Neuronal stem cell (in vitro differentiated cells): ENCODE measurements at regions not wholly inside any gene's neighbourhood (a gene's known extent, or its start where the extent isn't known, plus 50 kb on each side); places are given as distances from the start of the nearest gene placed in this dataset.

Experiments
- DNase-seq: peaks from one replicate; pipeline ENCODE4 v3.0.0-alpha.2; 2013; ENCODE audit warnings: low spot score
- H2AFZ ChIP-seq: one replicate; pipeline ENCODE4 v1.6.1; 2013; ENCODE audit warnings: mild to moderate bottlenecking, low read length, inconsistent platforms
- H2AK5ac ChIP-seq: 2 replicates; pipeline ENCODE4 v1.6.1; 2013; ENCODE audit warnings: low read depth, mild to moderate bottlenecking, inconsistent platforms, low read length, moderate library complexity, mixed read lengths
- H2BK120ac ChIP-seq: 2 replicates; pipeline ENCODE4 v1.6.1; 2013; ENCODE audit warnings: low read depth, mild to moderate bottlenecking, inconsistent platforms, low read length, moderate library complexity, mixed read lengths
- H2BK12ac ChIP-seq: one replicate; pipeline ENCODE4 v1.6.1; 2013; ENCODE audit warnings: low read length, inconsistent platforms
- H2BK15ac ChIP-seq: 2 replicates; pipeline ENCODE4 v1.6.1; 2013; ENCODE audit warnings: mild to moderate bottlenecking, low read length, inconsistent platforms, mixed read lengths
- H2BK5ac ChIP-seq: one replicate; pipeline ENCODE4 v1.6.1; 2013; ENCODE audit warnings: inconsistent platforms, mild to moderate bottlenecking, low read length, moderate library complexity
- H3K14ac ChIP-seq: one replicate; pipeline ENCODE4 v1.6.1; 2013; ENCODE audit warnings: low read length, inconsistent platforms
- H3K18ac ChIP-seq: 2 replicates; pipeline ENCODE4 v1.6.1; 2013; ENCODE audit warnings: low read length, inconsistent platforms
- H3K23ac ChIP-seq: 2 replicates; pipeline ENCODE4 v1.6.1; 2013; ENCODE audit warnings: low read depth, mild to moderate bottlenecking, mixed read lengths, low read length, inconsistent platforms; ENCODE audit not compliant: poor library complexity
- H3K27ac ChIP-seq: replicated peaks from 3 replicates; pipeline ENCODE4 v1.5.1; 2013; ENCODE audit warnings: low read length, inconsistent platforms
- H3K27me3 ChIP-seq, 3 experiments: 2 replicates each; pipeline ENCODE4 v1.6.1; 2013; ENCODE audit warnings: low read length in 3 of 3, mild to moderate bottlenecking in 2 of 3, inconsistent platforms in 1 of 3, low read depth in 1 of 3, mixed read lengths in 1 of 3, moderate library complexity in 1 of 3; ENCODE audit not compliant: control insufficient read depth in 3 of 3, insufficient read depth in 3 of 3
- H3K36me3 ChIP-seq, 2 donors: replicated peaks in 1 of 2; 2 replicates each; pipeline ENCODE4 v1.6.1; 2013; ENCODE audit warnings: low read length in 2 of 2; ENCODE audit not compliant: control insufficient read depth in 2 of 2, insufficient read depth in 2 of 2
- H3K4ac ChIP-seq: 2 replicates; pipeline ENCODE4 v1.6.1; 2013; ENCODE audit warnings: inconsistent platforms, mild to moderate bottlenecking, low read length, moderate library complexity
- H3K4me1 ChIP-seq, 2 donors: 1 replicate in 1 of 2; 2 replicates in 1 of 2; pipeline ENCODE4 v1.6.1; 2013; ENCODE audit warnings: low read length in 2 of 2, low read depth in 1 of 2; ENCODE audit not compliant: control insufficient read depth in 2 of 2, insufficient read depth in 1 of 2
- H3K4me2 ChIP-seq: one replicate; pipeline ENCODE4 v1.6.1; 2013; ENCODE audit warnings: mild to moderate bottlenecking, low read length, inconsistent platforms; ENCODE audit not compliant: insufficient read depth, poor library complexity, severe bottlenecking
- H3K4me3 ChIP-seq, 2 donors: 2 replicates each; pipeline ENCODE4 v1.5.1; 2013; ENCODE audit warnings: low read length in 2 of 2, mild to moderate bottlenecking in 2 of 2, inconsistent platforms in 1 of 2, moderate library complexity in 1 of 2
- H3K79me1 ChIP-seq: one replicate; pipeline ENCODE4 v1.6.1; 2013; ENCODE audit warnings: low read depth, mild to moderate bottlenecking, inconsistent platforms, low read length, moderate library complexity
- H3K9ac ChIP-seq: one replicate; pipeline ENCODE4 v1.6.1; 2013; ENCODE audit warnings: mild to moderate bottlenecking, low read depth, low read length, inconsistent platforms; ENCODE audit not compliant: poor library complexity
- H3K9me3 ChIP-seq, 2 donors: replicated peaks in 1 of 2; 2 replicates each; pipeline versions ENCODE3 to v1.6.1; 2013; ENCODE audit warnings: low read length in 2 of 2, mild to moderate bottlenecking in 2 of 2, inconsistent platforms in 1 of 2, low read depth in 1 of 2, mixed read lengths in 1 of 2, moderate library complexity in 1 of 2; ENCODE audit not compliant: control insufficient read depth in 2 of 2, insufficient read depth in 1 of 2
- H4K8ac ChIP-seq: one replicate; pipeline ENCODE4 v1.6.1; 2013; ENCODE audit warnings: low read depth, mild to moderate bottlenecking, inconsistent platforms, low read length, moderate library complexity
- H4K91ac ChIP-seq: one replicate; pipeline ENCODE4 v1.6.1; 2013; ENCODE audit warnings: low read length, low read depth, mild to moderate bottlenecking, inconsistent platforms; ENCODE audit not compliant: poor library complexity
- WGBS, 2 donors: extraction: QIAGEN DNeasy Blood & Tissue Kit; methylation state at CpG; one replicate each; pipeline ENCODE4 v1.1.7; 2013; ENCODE audit warnings: missing lambda C conversion rate in 2 of 2, mixed read lengths in 1 of 2; ENCODE audit not compliant: insufficient read length in 2 of 2, insufficient replicate concordance in 1 of 2; ENCODE audit errors: extremely low coverage in 2 of 2; 5-methylcytosine and 5-hydroxymethylcytosine counted together

DNA sequence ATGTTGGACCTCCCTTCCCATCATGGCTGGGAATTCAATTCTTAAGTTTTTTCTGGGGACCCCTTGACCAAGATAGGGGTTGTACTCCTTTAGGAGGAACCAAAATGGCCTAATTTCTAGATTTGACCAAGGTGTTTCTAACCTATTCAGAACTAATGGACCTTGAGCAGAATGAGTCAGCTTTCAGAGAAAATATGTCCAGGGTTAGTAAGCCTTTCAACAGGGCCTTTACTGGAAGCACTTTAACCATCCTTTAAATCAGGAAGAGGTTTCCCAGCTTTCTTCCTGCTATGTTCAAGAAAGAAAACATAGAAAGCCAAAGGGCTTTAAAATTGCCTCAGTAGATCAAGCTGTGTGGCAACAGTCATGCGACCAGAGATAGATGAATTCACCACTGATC, 1184.9 kb upstream of the ACVR2A start:
- H3K36me3 ChIP-seq, result no peaks in the 10 kb centered on the region
- no peak overlapping the region for H4K91ac ChIP-seq
- H3K18ac ChIP-seq, result no peak overlapping the region
- H2BK5ac ChIP-seq, result no peak overlapping the region
- no peak overlapping the region for H2BK15ac ChIP-seq
- no peak overlapping the region for H3K4me3 ChIP-seq
- WGBS, 2 donors, result no CpG with 5 or more reads among the region's 1 CpG
- peaks cover 0 to 6% of the 10 kb centered on the region in 2 donors for H3K9me3 ChIP-seq
- no peak overlapping the region for H3K4ac ChIP-seq
- no peaks in the 10 kb centered on the region for H3K79me1 ChIP-seq
- H2AFZ ChIP-seq, result no peak overlapping the region
- H3K27me3 ChIP-seq, result no peaks in the 10 kb centered on the region
- no peak overlapping the region for H3K27ac ChIP-seq
- no peak for DNase-seq
- no peaks in the 10 kb centered on the region for H3K4me1 ChIP-seq
- no peak overlapping the region for H3K9ac ChIP-seq
- H2BK12ac ChIP-seq, result no peak overlapping the region
- H3K14ac ChIP-seq, result no peak overlapping the region
- no peak overlapping the region for H3K4me2 ChIP-seq
- H2AK5ac ChIP-seq, result no peak overlapping the region
- no peak overlapping the region for H3K23ac ChIP-seq
- H4K8ac ChIP-seq, result no peak overlapping the region
- no peak overlapping the region for H2BK120ac ChIP-seq

DNA sequence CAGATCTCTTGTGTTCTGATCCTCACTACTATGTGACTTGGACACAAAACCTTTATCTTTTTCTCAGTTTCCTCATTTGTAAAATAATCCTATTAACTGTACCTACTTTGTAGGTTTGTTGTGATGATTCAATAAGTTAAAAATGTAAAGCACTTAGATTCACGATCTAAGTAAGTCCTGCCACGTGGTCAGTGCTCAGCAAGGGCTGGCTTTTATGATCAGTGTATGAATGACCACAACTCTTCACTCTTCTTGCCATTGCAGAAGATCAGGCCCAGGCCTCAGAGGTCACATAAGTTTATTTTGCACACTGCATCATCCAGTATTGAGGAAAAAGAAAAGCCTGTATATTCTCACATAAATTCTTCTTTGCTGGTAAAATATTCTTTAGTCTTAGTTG, 1192.5 kb upstream of the ACVR2A start:
- Histone ChIP-seq H3K4me3 (no peak overlapping the region), H2BK120ac (no peak overlapping the region), H3K79me1 (no peaks in the 10 kb centered on the region), H3K23ac (no peak overlapping the region), H3K4me1 (no peaks in the 10 kb centered on the region), H2BK12ac (no peak overlapping the region), H3K18ac (no peak overlapping the region), H2AK5ac (no peak overlapping the region), H2AFZ (no peak overlapping the region), H3K14ac (no peak overlapping the region), H2BK5ac (no peak overlapping the region), H4K91ac (no peak overlapping the region), H3K9ac (no peak overlapping the region), H3K4ac (no peak overlapping the region), H3K27ac (no peak overlapping the region), H3K9me3 (peaks cover 0 to 8% of the 10 kb centered on the region in 2 donors), H3K27me3 (no peaks in the 10 kb centered on the region), H3K4me2 (no peak overlapping the region), H2BK15ac (no peak overlapping the region), H4K8ac (no peak overlapping the region), H3K36me3 (no peaks in the 10 kb centered on the region)
- WGBS, 2 donors, result no CpG with 5 or more reads among the region's 2 CpGs
- DNase-seq, result no peak

DNA sequence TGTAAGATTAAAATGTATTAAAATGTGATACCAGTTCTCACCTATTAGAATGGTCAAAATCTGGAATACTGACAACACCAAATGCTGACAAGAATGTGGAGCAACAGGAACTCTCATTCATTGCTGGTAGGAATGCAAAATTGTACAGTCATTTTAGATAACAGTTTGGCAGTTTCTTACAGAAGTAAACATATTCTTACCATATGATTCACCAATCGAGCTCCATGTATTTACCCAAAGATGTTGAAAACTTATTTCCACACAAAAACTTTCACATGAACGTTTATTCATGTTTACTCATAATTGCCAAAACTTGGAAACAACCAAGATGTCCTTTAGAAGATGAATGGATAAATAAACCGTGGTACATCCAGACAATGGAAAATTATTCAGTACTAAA, 1193.5 kb upstream of the ACVR2A start:
- Histone ChIP-seq H4K8ac (no peak overlapping the region), H2BK120ac (no peak overlapping the region), H2AK5ac (no peak overlapping the region), H2BK12ac (no peak overlapping the region), H4K91ac (no peak overlapping the region), H3K4me2 (no peak overlapping the region), H3K27ac (no peak overlapping the region), H3K27me3 (no peaks in the 10 kb centered on the region), H3K9me3 (peaks cover 0 to 4% of the 10 kb centered on the region in 2 donors), H3K4me1 (no peaks in the 10 kb centered on the region), H3K4me3 (no peak overlapping the region), H3K9ac (no peak overlapping the region), H3K79me1 (no peaks in the 10 kb centered on the region), H3K18ac (no peak overlapping the region), H3K23ac (no peak overlapping the region), H3K14ac (no peak overlapping the region), H2BK5ac (no peak overlapping the region), H3K4ac (no peak overlapping the region), H2AFZ (no peak overlapping the region), H3K36me3 (no peaks in the 10 kb centered on the region), H2BK15ac (no peak overlapping the region)
- no CpG with 5 or more reads among the region's 3 CpGs for WGBS, 2 donors
- DNase-seq, result no peak

DNA sequence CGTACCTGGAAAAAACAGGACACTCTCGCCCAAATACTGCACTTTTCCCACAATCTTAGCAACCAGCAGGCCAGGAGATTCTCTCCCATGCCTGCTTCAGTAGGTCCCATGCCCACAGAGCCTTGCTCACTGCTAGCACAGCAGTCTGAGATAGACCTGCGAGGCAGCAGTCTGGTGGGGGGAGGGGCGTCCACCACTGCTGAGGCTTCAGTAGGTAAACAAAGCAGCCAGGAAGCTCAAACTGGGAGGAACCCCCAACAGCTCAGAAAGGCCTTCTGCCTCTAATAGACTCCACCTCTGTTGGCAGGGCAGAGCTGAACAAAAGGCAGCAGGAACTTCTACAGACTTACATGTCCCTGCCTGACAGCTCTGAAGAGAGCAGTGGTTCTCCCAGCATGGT, 1202.8 kb upstream of the ACVR2A start:
- Histone ChIP-seq H3K36me3 (no peaks in the 10 kb centered on the region), H3K79me1 (no peaks in the 10 kb centered on the region), H2AFZ (peak overlapping the region; percentile 89), H2BK15ac (no peak overlapping the region), H3K4me2 (no peak overlapping the region), H2AK5ac (no peak overlapping the region), H3K4ac (no peak overlapping the region), H2BK12ac (no peak overlapping the region), H2BK5ac (no peak overlapping the region), H3K23ac (no peak overlapping the region), H3K4me3 (no peak overlapping the region), H3K9me3 (no peaks in the 10 kb centered on the region), H3K14ac (no peak overlapping the region), H4K91ac (no peak overlapping the region), H3K27ac (no peak overlapping the region), H3K9ac (peak overlapping the region; percentile 16), H3K27me3 (no peaks in the 10 kb centered on the region), H3K18ac (no peak overlapping the region), H4K8ac (no peak overlapping the region), H3K4me1 (peaks cover 3 to 4% of the 10 kb centered on the region in 2 donors), H2BK120ac (no peak overlapping the region)
- no CpG with 5 or more reads among the region's 4 CpGs for WGBS, 2 donors
- DNase-seq, result no peak
